ENCODE measurements at regions not wholly inside any gene's neighbourhood (a gene's known extent, or its start where the extent isn't known, plus 50 kb on each side); places are given as distances from the start of the nearest gene placed in this dataset.

DNA sequence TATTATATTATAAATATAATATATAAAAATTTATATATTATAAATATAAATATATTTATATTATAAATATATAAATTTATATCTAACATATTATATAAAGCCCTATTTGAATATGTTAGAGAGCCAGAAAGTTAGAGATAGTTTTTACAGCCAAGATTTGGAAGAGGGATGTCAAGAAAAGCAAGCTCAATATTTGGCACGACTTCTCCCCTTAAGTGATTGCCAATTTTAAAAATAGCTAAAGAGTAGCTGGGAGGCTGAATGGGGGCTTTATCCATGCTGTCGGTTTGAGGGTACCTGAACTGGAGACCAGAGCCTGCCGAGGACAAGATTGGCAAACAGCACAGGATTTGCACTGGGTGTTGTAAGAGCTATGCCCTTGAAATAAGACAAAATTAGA, 180.9 kb upstream of the GYPC start:
- ChIA-PET POLR2A (ENCODE audit: unreplicated experiment) (no interaction called here), CTCF (interaction anchor here (0.6 kb wide), 1 partner anchor 31 kb away, joined by 3 read pairs; no protein-coding TSS in a partner anchor)
- H2AK9ac ChIP-seq (replicated peaks; ENCODE audit: low read depth, low read length, poor library complexity), result no peak overlapping the region
- H2BK120ac ChIP-seq (ENCODE audit: low read depth, low read length), result no peak overlapping the region
- no peak overlapping the region for H2BK15ac ChIP-seq (ENCODE audit: low read depth, low read length)
- intact Hi-C loops (cut with micrococcal nuclease) (no loop called here), in situ Hi-C loops (cut with MboI; ENCODE audit: low sequenced_read_pairs) (no loop called here), dilution Hi-C loops (cut with HindIII; ENCODE audit: low sequenced_read_pairs, unreplicated experiment) (no loop called here)
- H2BK20ac ChIP-seq (ENCODE audit: low read depth, low read length), result no peak overlapping the region
- no peak overlapping the region for H2AK5ac ChIP-seq (ENCODE audit: low read depth, low read length)
- H3K23ac ChIP-seq (ENCODE audit: low read depth, low read length), result no peak overlapping the region
- WGBS, 2 experiments (ENCODE audit: extremely low coverage in 2 of 2, insufficient read length in 1 of 2), result no CpG with 5 or more reads among the region's 3 CpGs
- no peak overlapping the region for H3K56ac ChIP-seq (ENCODE audit: extremely low read depth, insufficient read depth, low read length)
- H3K4me3 ChIP-seq (ENCODE audit: insufficient read depth, low read depth, low read length), result no peak overlapping the region
- no peak overlapping the region for H3K9ac ChIP-seq (ENCODE audit: low read depth, low read length)
- H3K4me1 ChIP-seq (ENCODE audit: control insufficient read depth, insufficient read depth, low read length), result no peaks in the 10 kb centered on the region
- H3K36me3 ChIP-seq (ENCODE audit: control insufficient read depth, insufficient read depth, low read length), result no peaks in the 10 kb centered on the region
- no peaks in the 10 kb centered on the region for H3K79me1 ChIP-seq (ENCODE audit: low read depth in 1 of 2, low read length in 2 of 2)
- H3K9me3 ChIP-seq (ENCODE audit: control insufficient read depth, insufficient read depth, low read length), result peaks cover under 1% of the 10 kb centered on the region; the same call in 1 of the 2 replicates
- H3K4me2 ChIP-seq (ENCODE audit: low read depth, low read length), result no peak overlapping the region
- no peak for TF ChIP-seq RCOR1 (IDR thresholded peaks at IDR 0.05; ENCODE audit: insufficient replicate concordance, low read length)
- TF ChIP-seq NFE2L2 (IDR thresholded peaks at IDR 0.05; ENCODE audit: low read depth, low read length), result no peak
- TF ChIP-seq BHLHE40 (IDR thresholded peaks at IDR 0.05; ENCODE audit: low read depth, low read length), result no peak
- TF ChIP-seq SMC3 (IDR thresholded peaks at IDR 0.05; ENCODE audit: low read depth, low read length), result no peak
- no peak for TF ChIP-seq CEBPB (IDR thresholded peaks at IDR 0.05; ENCODE audit: low read depth, low read length)
- TF ChIP-seq RFX5 (IDR thresholded peaks at IDR 0.05; ENCODE audit: low read depth, low read length), result no peak
- TF ChIP-seq, protein P1, sequence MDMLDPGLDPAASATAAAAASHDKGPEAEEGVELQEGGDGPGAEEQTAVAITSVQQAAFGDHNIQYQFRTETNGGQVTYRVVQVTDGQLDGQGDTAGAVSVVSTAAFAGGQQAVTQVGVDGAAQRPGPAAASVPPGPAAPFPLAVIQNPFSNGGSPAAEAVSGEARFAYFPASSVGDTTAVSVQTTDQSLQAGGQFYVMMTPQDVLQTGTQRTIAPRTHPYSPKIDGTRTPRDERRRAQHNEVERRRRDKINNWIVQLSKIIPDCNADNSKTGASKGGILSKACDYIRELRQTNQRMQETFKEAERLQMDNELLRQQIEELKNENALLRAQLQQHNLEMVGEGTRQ (IDR thresholded peaks at IDR 0.05; ENCODE audit: low read depth, low read length), result no peak
- TF ChIP-seq RAD21 (IDR thresholded peaks at IDR 0.05; ENCODE audit: low read length), result no peak
- TF ChIP-seq, protein P2, sequence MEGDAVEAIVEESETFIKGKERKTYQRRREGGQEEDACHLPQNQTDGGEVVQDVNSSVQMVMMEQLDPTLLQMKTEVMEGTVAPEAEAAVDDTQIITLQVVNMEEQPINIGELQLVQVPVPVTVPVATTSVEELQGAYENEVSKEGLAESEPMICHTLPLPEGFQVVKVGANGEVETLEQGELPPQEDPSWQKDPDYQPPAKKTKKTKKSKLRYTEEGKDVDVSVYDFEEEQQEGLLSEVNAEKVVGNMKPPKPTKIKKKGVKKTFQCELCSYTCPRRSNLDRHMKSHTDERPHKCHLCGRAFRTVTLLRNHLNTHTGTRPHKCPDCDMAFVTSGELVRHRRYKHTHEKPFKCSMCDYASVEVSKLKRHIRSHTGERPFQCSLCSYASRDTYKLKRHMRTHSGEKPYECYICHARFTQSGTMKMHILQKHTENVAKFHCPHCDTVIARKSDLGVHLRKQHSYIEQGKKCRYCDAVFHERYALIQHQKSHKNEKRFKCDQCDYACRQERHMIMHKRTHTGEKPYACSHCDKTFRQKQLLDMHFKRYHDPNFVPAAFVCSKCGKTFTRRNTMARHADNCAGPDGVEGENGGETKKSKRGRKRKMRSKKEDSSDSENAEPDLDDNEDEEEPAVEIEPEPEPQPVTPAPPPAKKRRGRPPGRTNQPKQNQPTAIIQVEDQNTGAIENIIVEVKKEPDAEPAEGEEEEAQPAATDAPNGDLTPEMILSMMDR (conservative IDR thresholded peaks at IDR 0.05; ENCODE audit: low read depth, low read length), result no peak
- TF ChIP-seq MAFK (IDR thresholded peaks at IDR 0.05; ENCODE audit: low read depth, low read length), result no peak
- no peak for TF ChIP-seq MAZ (IDR thresholded peaks at IDR 0.05; ENCODE audit: borderline replicate concordance, low read depth, low read length)
- TF ChIP-seq, protein P3, sequence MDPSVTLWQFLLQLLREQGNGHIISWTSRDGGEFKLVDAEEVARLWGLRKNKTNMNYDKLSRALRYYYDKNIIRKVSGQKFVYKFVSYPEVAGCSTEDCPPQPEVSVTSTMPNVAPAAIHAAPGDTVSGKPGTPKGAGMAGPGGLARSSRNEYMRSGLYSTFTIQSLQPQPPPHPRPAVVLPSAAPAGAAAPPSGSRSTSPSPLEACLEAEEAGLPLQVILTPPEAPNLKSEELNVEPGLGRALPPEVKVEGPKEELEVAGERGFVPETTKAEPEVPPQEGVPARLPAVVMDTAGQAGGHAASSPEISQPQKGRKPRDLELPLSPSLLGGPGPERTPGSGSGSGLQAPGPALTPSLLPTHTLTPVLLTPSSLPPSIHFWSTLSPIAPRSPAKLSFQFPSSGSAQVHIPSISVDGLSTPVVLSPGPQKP (IDR thresholded peaks at IDR 0.05; ENCODE audit: borderline replicate concordance, low read depth, low read length), result no peak
- TF ChIP-seq CHD1 (IDR thresholded peaks at IDR 0.05; ENCODE audit: low read depth, low read length), result no peak
- no peak overlapping the region for H3K27ac ChIP-seq (ENCODE audit: insufficient read depth, low read length)
- H3K18ac ChIP-seq (ENCODE audit: low read depth, low read length), result no peak overlapping the region
- H3K27me3 ChIP-seq (ENCODE audit: control insufficient read depth, insufficient read depth, low read length), result no peaks in the 10 kb centered on the region
- no peak overlapping the region for H3K14ac ChIP-seq (replicated peaks; ENCODE audit: low read depth, low read length)
- no peak overlapping the region for H2BK5ac ChIP-seq (ENCODE audit: low read depth, low read length, poor library complexity, severe bottlenecking)
- DNase-seq, result no peak
- no peak overlapping the region for H3K4ac ChIP-seq (ENCODE audit: low read depth, low read length)
- no TSS peak for BruUV-seq (replicated peaks)
- no peaks in the 10 kb centered on the region for H4K20me1 ChIP-seq (ENCODE audit: insufficient read depth, low read length)
- no peaks in the 10 kb centered on the region for H3K9me1 ChIP-seq (ENCODE audit: insufficient read depth, low read length)
- no peak overlapping the region for H4K5ac ChIP-seq (ENCODE audit: low read depth, low read length)
- no peak overlapping the region for H2AFZ ChIP-seq (replicated peaks; ENCODE audit: low read length, poor library complexity)
- no peak overlapping the region for H4K8ac ChIP-seq (ENCODE audit: low read depth in 2 of 2, low read length in 2 of 2)
- ATAC-seq (ENCODE audit: low read depth), result no peak
- no peak overlapping the region for H4K91ac ChIP-seq (ENCODE audit: insufficient read depth, low read depth, low read length)

Data from IMR-90 (cell line).